Stimulated activated CD8-positive, alpha-beta memory T cell treated with anti-CD3 and anti-CD28 coated beads, Interleukin-15, amount 100 ng/mL, for 1 hour (primary cell): ENCODE measurements at regions not wholly inside any gene's neighbourhood (a gene's known extent, or its start where the extent isn't known, plus 50 kb on each side); places are given as distances from the start of the nearest gene placed in this dataset.
"Not testable (repeated sequence)": the region's sequence is repeated elsewhere in the genome, so short reads cannot be mapped to it uniquely, and the experiment has no call there.

ENCODE experiments used
- DNase-seq: peaks from one replicate; pipeline ENCODE4 v3.0.0-alpha.2; 2020; ENCODE audit warnings: low read depth

DNA sequence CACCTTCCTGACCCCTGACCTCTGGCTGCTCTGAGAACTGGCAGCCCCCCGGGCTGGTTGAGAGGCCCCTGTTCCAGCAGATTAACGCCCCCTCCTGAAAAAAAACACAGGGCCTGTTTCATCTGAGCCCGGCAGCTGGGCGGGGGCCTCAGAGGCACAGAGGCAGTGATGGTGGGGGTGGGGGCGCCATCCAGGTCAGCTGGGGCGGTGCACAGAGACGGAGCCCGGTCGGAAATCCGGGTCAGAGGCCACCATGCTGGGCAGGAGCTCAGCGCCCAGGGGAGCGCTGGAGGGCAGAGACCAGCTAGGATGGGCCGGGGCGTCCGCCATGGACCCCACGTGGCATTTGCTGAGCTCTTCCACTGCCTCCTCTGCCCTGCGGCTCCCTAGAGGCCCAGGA lies 68.0 kb downstream of the UNCX start:
- DNase-seq = no peak

DNA sequence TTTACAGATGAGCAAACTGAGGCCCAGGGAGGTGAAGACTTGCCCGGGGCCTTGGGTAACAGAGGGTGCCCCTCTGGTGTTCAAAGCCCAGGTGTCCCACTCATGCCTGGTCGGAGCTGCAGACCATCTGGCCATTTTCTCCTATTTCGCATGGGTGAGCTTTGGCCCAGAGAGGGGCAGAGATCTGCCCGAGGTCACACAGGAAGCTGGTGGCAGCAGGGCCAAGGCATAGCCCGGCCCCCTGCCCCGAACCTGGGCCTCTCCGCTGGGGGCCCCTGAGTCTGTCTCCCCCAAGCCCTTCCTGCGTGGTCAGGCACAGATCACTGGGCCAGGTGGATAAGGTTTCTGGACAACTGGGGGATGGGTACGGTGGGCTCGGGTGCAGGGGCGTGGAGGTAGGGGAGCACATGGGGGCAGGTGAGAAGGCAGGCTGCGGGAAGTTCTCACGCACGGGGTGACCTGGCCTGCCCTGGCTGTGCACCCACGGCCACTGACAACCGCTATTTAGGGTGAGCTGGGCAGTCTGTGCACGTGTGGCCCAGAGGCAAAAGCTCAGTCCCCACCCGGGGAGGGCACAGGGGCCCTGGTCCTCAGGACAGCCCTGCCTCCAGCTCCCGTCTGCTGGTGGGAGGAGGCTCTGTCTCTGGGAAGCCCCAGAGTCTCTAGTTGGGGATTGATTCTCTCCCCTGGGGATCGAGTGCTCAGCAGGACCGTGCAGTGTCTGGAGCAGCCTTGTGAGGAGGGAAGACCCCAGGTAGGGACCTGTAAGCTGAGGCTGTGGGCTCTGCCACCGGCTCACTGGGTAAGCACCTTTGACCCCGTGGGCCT lies 68.6 kb downstream of the UNCX start:
- DNase-seq = no peak

DNA sequence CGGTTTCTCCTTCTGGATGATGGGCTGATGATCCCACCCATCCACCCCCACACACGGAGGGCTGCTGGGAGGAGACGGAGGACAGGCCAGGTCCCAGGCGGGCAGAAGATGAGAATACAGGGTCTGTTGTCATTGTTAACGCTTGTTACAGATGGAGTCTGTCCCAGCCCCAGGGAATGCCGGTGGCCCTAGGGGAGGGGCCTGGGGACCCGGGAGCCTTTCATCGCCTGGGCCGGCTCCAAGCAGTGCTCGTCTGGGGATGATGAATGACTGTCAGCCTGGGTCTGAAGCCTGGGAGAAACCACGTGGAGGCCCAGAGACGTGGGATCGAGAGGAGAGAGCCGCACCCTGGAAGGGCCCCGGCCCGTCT lies 69.2 kb downstream of the UNCX start:
- no peak for DNase-seq

DNA sequence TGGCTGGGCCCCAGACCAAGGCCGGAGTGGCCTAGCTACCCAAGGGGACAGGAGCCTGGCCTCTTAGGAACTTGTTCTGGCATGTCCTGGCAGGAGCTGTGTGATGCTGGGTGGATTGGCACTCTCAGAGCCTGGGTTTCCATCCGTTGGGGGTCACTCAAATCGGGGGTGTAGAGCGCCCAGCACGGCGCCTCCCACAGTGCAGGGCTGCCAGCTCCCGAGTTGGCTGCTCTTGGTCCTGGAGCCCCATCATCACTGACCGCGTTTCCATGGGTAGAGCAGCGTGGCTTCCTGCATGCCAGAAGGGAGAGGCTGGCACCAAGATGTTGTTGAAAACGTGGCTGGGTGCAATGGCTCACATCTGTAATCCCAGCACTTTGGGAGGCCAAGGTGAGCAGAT lies 70.3 kb downstream of the UNCX start:
- DNase-seq = no peak

DNA sequence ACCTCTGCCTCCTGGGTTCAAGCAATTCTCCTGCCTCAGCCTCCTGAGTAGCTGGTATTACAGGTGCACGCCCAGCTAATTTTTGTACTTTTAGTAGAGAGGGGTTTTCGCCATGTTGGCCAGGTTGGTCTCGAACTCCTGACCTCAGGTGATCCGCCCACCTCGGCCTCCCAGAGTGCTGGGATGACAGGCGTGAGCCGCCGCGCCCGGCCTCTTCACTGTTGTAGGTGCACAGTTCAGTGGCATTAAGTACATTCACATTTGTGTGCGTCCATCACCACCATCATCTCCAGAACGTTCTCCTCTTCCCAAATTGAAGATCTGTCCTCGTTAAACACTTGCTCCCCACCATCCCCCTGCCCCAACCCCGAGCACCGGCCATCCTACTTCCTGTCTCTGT lies 71.3 kb downstream of the UNCX start:
- DNase-seq = not testable (repeated sequence)

DNA sequence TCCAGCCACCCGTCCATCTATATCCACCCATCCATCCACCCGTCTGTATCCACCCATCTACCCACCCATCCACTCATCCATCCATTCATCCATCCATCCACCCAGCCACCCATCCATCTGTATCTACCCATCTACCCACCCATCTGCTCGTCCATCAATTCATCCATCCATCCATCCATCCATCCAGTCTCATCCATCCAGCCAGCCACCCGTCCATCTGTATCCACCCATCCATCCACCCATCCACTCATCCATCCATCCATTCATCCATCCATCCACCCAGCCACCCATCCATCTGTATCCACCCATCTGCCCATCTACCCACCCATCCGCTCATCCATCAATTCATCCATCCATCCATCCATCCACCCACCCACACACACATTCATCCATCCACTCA lies 73.2 kb downstream of the UNCX start:
- no peak for DNase-seq

DNA sequence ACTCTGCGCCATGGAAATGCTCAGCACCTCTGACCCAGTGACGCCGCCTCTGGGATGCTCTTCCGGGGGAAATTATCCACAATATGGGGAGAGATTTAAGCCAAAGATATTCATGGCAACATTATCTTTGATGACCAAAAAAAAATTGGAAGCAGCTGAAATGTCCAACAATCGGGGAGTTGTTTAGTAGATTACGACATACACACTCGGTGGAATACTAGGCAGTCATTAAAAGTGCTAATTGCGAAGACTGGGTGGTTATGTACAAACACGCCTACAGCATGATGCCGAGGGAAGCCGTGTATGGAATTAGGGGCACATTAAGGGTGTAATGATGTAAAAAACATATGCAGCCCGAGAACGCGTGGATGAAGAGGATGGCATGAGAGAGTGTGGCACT lies 75.2 kb downstream of the UNCX start:
- DNase-seq = no peak

DNA sequence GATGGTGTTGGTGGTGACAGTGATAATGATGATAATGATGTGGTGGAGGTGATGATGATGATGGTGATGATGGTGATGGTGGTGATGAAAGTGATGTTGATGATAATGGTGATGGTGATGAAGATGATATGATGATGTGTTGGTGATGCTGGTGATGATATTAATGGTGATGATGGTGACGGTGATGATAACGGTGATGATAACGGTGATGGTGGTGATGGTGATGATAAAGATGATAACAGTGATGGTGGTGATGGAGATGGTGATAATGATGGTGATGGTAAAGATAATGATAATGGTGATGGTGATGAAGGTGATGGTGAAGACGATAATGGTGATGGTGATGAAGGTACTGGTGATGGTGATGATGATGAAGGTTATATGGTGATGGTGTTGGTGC lies 76.6 kb downstream of the UNCX start:
- DNase-seq = no peak

DNA sequence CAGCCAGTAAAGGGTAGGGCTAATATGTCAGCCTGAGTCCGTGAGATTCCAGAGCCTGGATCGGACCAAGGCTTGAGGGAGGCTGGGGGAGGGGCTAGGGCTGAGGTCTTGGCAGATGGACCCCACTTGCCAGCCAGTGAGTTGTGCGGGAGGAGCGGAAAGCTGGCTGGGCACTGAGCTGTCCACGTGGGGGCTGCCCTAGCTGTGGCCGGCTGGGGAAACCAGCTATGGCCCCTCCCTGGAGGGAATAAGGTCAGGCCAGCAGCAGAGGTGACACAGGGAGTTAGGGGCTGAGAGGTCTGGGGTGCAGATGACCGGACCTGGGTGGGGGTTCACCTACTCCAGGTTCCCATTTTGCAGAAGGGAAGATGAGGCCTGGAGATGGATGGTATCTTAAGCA lies 77.3 kb downstream of the UNCX start:
- DNase-seq = no peak

DNA sequence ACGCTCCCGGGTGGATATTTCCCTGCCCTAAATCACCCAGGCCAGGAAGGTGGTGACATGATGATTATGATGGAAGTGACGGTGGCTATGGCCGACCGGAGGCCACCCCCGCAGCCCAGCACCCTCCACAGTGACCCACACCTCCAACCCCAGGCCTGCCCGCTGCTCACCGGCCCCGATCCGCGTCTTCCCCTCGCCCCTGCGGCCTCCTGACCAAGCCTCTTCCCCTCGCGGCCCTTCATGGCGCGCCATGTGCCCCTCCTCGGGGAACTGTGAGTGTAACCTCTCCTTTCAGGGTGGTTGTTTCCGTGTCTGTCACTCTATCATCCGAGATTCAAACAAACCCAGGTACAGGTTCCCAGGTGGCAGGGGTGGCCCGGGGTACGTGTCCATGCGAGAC lies 78.3 kb downstream of the UNCX start:
- no peak for DNase-seq

DNA sequence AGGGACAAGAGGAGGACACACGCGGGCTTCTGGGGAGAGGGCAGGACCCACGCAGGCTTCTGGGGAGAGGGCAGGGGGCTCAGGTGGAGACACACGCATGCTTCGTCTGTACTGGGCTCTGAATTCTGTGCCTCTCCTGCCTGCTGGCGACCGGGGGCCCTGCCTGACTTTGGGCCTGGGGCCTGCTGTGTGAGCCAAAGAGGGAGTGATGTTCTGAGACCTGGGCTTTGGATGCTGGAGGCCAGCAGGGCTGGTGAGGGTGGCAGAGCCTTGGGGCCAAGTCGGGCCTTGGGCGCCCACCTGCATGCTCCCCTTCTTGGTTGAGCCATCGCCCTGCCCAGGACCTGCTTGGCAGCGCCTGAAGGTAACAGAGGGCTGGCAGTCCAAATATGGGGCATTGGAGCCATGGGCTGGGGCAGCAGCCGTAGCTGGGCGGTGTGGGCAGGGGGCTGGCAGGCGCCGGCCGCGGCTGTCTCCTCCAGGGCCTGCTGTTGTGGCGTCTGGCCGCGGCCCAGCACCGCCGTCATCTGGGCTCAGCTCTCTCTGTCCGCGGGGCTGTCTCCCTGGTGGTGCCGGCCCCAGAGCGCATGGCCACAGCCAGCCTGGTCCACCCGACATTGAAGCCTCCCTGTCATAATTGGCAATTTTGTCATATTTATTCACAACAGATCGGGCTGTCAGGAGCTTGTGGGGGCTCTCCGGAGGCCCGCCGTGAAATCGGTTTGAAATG lies 78.9 kb downstream of the UNCX start:
- DNase-seq = no peak

DNA sequence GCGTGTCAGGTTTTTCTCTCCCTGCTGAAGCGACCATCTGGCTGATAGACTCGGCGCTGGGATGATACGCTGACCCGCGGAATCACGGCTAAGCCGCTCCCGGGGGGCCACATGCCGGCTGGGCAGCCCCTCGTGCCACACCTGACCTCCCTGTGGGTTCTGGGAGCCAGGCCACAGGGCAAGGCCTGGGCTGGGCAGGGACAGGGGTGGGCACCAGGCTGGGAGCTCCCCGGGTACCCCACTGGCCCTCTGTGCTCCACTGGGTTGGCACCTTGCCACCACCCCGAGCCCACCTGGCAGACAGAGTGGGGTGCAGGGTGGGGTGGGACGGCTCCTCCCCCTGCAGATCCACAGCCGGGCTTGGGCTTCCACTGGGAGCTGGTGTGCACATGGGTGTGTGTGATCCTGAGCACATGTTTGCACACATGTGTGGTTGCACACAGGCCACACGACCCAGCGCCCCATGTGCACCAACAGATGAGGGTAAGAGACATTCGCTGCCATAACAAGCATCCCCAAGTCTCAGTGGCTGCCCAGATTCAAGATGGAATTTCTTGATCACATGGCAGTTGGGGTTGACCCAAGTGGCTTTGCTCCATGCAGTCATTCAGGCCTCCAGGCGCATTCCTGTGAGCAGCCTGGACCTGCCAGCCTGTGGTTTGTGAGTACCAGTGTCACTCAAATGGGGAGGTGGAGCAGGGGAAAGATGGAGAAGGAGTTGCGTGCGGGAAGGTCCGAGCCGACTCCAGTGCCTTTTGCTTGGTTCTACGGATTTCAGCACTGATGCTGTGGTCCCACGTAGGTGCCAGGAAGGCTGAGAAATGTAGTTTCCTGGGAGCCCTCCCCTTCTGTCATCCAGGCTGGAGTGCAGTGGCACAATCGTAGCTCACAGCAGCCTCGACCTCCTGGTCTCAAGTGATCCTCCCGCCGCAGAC lies 79.7 kb downstream of the UNCX start:
- DNase-seq = no peak

DNA sequence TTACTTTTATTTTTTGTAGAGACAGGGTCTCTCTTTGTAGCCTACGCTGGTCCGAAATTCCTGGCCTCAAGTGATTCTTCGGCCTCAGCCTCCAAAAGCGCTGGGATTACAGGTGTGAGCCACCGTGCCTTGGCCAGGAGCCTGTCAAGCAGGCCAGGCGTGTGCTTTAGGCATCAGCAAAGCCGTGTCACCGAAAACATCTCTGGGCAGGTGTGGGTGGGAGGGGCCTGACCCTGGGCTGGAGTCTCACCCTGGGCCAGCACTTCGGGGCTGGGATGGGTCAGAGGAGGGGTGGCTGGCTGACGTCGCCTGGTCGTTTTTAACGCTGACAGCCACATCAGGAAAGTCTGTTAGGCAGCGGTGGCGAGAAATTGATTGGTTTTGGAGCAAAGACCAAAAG lies 80.9 kb downstream of the UNCX start:
- no peak for DNase-seq

DNA sequence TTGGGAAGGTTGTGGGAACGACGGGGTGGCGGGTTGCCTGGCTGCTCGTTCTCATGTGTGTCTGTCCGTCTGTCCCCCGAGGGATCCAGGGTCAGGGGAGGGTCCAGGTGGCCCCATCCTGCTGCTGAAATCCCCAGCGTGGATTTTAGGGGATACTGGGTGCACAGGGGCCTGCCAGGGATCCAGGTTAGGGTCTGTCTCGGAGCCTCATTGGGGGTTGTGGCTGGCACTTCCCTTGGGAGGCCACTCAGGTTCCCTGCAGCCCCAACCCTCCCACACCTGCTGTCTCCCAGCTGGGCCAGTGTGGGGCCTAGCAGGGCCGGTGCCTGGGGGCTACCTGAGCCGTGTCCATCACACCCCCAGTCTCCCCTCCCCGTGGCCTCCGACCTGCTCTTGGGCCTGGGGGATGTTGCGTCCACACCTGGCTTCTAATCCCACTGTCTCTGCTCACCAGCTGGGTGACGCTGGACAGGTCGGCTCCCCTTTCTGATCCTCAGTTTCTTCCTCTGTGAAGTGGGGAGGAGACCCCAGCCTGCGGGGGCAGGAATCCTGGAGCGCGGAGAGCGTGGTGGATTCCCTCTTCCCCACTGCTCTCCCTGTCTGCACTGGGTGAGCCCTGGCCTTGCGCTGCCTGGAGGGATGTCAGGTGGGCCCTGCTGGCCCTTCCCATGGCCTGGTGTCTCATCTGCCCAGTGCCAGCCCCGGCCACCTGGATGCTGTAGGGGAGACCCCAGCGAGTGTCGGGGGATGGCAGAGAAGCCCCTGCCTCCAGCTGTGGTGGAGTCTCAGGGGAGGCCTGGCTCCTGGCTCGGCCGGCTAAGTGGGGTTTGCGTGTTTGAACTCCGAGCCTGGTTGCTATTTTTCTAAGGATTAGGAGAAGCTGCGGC lies 81.6 kb downstream of the UNCX start:
- DNase-seq = no peak

DNA sequence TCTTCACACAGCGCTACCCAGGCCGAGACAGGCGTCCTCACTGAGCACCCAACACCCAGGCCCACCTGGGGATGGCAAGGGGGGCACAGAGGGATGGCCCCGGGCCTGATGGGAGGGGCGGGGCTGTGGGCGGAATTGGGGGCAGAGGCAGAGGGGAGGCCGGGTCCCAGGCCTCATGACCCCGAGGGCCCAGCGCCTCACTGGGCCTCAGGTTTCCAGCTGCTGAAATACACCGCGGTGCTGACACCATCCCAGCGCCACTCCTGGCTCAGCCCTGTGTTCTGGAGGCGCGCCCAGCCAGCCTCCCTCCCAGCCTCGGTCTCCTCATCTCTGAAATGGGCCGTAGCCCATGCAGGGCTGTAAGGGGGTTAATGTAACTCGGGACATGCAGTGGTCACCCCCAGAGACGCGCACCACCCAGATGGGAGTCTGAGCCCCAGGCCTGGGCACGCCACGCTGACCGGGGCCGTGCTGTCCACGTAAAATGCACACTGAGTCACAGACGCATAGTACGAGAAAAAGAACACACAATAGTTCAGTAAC lies 82.3 kb downstream of the UNCX start:
- no peak for DNase-seq

DNA sequence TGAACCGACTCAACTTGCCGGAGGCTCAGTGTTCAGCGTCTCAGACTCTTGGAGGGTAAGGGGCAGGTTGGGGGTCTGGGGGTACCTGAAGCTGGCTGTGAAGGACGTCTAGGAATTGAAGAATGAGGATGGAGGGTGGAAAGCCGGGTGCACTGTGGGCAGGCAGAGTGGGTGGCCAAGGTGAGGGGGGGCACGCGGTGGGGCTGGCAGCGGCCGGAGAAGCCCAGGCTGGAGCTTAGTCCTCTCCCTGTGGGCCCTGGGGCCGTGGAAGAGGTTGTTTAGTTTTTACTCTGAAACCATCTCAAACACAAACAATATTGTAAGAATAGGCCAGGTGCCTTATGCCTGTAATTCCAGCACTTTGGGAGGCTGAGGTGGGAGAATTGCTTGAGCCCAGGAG lies 83.4 kb downstream of the UNCX start:
- DNase-seq = no peak

DNA sequence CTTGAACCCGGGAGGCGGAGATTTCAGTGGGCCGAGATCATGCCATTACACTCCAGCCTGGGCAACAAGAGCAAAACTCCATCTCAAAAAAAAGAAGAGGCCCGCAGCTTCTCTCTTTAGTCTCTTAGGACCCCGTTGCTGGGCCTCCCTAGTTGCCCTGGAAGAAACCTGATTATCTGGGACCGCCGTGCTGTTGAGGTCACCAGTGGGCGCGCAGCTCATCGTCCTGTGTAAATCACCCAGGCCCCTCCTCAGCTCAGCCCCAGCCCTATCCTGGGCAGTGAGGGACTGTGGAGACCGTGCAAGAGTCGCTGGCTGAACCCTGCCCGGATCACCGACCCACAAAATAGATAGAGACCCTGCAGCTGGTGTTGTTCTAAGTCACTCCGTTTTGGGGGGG lies 85.0 kb downstream of the UNCX start:
- DNase-seq = no peak

DNA sequence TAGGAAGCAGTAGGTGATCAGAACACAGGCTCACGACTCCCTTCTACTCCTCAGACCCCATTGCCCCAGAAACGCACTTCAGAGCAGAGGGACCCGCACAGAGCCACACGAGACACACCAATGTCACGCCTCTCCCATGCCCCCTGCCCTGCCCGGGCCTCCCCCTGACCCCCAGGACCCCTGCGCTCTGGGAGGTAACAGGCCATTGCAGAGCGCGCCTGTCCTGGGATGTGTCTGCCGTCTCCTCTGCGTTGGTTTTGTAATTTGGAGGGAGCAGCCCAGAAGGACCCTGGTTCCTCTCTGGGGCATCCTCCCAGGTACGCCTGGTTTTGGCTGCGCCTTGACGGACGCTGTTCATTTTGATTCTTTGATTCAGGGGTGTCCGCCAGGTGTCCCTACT lies 85.4 kb downstream of the UNCX start:
- no peak for DNase-seq

DNA sequence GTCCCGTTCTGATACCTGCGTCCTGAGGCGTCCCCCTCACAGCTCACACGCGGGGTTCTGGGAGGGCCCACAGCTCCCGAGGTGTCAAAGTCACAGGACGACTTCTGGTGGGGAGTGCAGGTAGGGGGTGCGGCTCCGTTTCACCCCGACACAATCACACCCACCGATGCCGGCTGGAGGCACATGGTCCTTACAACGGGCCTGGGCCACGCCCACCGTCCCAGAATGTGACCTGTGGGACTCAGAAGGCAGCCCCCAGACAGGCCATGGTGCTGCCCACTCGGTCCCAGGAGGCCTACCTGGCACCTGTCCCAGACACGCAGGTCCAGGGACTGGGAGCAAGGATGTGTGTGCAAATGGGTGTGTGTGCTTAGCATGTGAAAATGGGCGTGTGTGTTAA lies 86.0 kb downstream of the UNCX start:
- DNase-seq = no peak

DNA sequence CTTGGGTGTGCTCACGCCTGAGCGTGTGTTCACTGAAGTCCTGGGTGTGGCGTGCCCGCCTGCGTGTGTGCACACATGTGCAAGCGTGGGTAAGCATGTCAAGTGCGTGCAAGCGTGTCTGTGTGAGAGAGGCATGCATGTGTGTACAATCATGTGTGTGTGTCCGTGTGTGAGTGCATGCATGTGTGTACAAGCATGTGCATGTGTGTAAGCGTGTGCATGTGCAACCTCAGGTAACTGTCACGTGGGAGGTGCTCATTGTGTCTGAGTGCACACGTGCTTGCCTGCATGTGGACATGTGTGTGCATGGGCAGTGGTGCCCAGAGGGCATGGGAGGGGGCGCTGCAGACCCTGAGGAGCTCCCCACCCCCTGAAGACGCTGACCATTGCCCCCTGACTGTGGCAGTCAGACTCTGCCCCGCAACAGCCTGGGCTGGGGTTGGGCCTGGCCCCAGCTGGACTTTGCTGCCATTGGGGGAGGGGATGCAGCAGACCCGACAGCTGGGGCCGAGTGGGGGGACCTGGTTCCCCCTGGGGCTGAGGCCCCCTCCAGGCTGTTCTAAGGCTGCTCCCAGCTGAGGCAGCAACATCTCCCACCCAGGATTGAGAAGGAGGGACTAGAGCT lies 88.1 kb downstream of the UNCX start:
- DNase-seq = no peak
